Endothelial cell of umbilical vein (primary cell): ENCODE measurements at regions not wholly inside any gene's neighbourhood (a gene's known extent, or its start where the extent isn't known, plus 50 kb on each side); places are given as distances from the start of the nearest gene placed in this dataset.

Experiments used
- JUN ChIP-seq: IDR thresholded peaks from 2 replicates; pipeline ENCODE4 v1.6.1; 2011; ENCODE audit warnings: borderline replicate concordance, low read depth; ENCODE audit not compliant: insufficient read length, insufficient read depth
- MYC ChIP-seq: IDR thresholded peaks from one replicate; pipeline ENCODE4 v1.6.1; 2011; ENCODE audit warnings: mild to moderate bottlenecking, low read depth, low read length
- POLR2A ChIP-seq: IDR thresholded peaks from 2 replicates; pipeline ENCODE4 v1.6.1; 2012; ENCODE audit warnings: low read depth, mild to moderate bottlenecking, control low read depth, low read length
- POLR2AphosphoS5 ChIP-seq: IDR thresholded peaks from 2 replicates; pipeline ENCODE4 v1.6.1; 2012; ENCODE audit warnings: low read depth, mild to moderate bottlenecking, control low read depth, low read length, moderate library complexity; ENCODE audit not compliant: insufficient read depth
- TF ChIP-seq, protein P1 (sequence below), 2 donors: IDR thresholded peaks; 1 replicate in 1 of 2; 2 replicates in 1 of 2; pipeline ENCODE4 v1.5.1; 2011; ENCODE audit warnings: low read length in 2 of 2, mild to moderate bottlenecking in 2 of 2, moderate library complexity in 2 of 2, control low read depth in 1 of 2, inconsistent platforms in 1 of 2, low read depth in 1 of 2; ENCODE audit not compliant: insufficient read depth in 1 of 2; ENCODE audit errors: extremely low read depth in 1 of 2
- TF ChIP-seq, protein P2 (sequence below): IDR thresholded peaks from 2 replicates; pipeline ENCODE4 v1.6.1; 2011; ENCODE audit not compliant: insufficient read depth, insufficient read length

DNA sequence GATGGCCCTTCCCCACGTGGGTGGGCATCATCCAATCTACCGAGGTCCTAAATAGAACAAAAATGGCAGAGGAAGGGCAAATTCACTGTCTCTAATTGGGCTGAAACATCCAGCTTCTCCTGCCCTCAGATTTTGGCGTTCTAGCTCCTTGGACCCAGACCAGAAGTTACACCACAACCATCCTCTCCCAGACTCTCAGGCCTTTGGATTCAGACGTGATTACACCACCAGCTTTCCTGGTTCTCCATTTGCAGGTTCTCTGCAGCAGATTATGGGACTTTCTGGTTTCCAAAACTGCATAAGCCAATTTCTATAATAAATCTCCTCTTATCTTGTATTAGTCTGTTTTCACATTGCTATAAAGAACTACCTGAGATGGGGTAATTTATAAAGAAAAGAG is 73.6 kb upstream of the STARD4 start:
- TF ChIP-seq, protein P1, sequence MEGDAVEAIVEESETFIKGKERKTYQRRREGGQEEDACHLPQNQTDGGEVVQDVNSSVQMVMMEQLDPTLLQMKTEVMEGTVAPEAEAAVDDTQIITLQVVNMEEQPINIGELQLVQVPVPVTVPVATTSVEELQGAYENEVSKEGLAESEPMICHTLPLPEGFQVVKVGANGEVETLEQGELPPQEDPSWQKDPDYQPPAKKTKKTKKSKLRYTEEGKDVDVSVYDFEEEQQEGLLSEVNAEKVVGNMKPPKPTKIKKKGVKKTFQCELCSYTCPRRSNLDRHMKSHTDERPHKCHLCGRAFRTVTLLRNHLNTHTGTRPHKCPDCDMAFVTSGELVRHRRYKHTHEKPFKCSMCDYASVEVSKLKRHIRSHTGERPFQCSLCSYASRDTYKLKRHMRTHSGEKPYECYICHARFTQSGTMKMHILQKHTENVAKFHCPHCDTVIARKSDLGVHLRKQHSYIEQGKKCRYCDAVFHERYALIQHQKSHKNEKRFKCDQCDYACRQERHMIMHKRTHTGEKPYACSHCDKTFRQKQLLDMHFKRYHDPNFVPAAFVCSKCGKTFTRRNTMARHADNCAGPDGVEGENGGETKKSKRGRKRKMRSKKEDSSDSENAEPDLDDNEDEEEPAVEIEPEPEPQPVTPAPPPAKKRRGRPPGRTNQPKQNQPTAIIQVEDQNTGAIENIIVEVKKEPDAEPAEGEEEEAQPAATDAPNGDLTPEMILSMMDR (IDR thresholded peaks at IDR 0.05; ENCODE audit: extremely low read depth in 1 of 2, insufficient read depth in 1 of 2, low read depth in 1 of 2, low read length in 2 of 2) = no peak
- no peak for TF ChIP-seq JUN
- TF ChIP-seq POLR2A = no peak
- TF ChIP-seq, protein P2, sequence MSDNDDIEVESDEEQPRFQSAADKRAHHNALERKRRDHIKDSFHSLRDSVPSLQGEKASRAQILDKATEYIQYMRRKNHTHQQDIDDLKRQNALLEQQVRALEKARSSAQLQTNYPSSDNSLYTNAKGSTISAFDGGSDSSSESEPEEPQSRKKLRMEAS = no peak
- no peak for TF ChIP-seq POLR2AphosphoS5
- TF ChIP-seq MYC = no peak
